NCI-H1048 (cell line): ENCODE measurements at regions not wholly inside any gene's neighbourhood (a gene's known extent, or its start where the extent isn't known, plus 50 kb on each side); places are given as distances from the start of the nearest gene placed in this dataset.

Experiments used
- DNase-seq: peaks from one replicate; lab custom pipeline; 2025; lab: John Stamatoyannopoulos, UW

DNA sequence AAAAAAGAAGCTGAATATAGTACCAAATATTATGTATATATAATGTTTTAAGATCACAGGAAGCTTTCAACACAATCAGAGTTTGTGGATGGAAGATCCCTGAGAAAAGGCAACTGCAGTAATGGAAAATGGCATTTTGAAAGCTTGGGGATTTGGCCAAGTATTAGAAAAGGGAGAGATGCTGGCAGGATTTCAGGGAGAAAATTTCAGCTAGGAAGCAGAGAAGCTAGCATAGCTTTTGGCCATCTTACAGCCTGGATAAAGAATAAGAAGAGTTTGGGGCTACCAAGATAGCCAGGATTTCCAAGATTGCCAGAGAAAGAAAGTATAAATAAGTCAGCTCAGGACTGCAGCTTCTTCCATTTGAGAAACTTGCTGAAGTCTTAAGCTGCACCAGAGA lies 440.8 kb upstream of the LUZP2 start:
- DNase-seq = no peak

DNA sequence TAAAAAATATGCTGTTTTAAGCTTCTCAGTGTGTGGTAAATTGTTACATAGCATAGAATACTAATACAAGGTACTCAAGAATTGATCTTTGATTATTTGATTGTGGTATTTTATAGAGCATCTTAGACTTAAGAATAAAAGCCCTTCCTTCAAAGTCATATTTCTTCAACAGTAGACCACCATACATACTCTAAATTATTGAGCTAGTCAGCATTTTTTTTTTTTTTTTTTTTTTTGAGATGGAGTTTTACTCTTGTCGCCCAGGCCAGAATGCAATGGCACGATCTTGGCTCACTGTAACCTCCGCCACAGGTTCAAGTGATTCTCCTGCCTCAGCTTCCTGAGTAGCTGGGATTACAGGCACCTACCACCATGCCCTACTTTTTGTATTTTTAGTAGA lies 436.7 kb upstream of the LUZP2 start:
- DNase-seq = no peak

DNA sequence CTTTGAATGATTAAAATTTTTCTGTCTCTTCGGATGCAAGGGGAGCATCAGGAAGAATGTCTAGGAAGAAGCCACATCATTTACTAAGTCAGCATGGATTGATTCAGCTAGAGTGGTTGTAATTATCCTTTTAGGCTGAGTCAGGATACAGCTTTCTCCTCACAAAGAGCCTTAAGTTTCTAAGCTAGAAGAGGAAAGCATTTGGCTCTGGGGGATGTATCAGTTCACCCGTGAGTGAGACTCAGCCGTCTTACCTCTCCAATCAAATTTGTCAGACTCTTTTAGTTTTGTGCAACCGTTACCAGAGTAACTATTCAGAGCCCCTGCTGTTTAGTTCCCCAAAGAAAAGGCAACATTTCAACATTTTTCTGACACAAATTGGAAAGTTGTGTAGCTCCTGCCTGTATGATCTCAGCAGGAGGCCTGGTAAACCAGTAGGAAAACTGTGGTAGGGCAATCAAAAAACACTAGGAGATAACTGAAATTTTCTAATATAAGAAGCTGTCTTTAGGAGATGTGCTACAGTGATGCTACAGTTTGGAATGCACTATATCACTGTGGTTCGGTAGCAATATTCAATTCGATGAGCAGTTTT lies 432.4 kb upstream of the LUZP2 start:
- DNase-seq = no peak

DNA sequence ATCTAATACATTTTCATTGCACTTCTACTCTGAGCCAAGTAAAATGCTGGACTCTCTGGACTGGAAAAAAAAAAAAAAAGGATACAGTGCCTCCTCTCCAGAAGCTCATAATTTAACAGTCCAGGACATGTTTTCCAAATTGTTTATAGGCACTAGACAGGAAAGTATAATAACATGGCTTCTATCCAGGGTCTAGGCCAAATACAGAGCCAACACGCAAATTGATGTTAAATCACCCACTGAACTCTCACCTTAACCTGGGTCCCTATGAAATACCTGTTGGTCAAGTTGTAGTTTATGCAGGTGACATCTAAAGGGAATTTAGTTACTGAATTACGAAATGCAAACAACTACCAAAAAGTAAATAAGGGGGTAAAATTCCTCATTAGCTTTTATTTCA lies 428.7 kb upstream of the LUZP2 start:
- DNase-seq = no peak

DNA sequence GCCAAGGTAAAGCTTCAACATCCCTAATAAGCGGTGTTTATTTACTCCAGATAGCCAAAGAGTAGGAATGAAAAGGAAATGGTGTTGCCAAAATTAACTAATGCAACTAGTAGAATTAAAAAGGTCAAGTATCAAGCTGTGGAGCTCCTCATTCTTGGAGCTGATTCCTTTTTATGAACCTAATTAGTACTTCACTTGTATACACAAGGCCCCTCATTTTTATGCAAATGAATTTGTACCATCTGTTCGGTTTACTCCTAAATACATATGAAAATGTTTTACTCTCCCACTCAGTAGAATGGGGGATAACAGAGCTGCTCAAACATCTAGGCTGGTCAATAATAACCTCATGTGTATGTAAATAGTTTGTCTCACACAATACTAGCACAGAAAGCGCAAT lies 426.4 kb upstream of the LUZP2 start:
- DNase-seq = no peak

DNA sequence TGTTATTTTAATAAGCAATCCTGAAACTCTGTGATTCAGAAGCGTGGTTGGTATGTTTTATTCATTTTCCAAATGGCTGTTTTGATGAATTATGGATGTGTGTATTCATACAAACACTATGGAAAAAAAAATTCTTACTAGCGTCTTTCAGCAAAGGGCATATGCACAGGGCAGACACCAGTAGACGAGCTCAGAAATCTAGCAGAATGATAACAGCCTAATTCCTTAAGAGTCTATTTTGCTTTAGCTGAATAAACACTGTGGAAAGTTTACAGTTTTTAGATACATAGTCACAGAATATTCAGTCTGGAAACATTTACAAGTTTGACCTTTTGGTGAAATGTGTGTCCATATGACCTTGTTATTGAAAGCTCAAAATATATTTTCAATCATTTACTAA lies 418.8 kb upstream of the LUZP2 start:
- DNase-seq = no peak

DNA sequence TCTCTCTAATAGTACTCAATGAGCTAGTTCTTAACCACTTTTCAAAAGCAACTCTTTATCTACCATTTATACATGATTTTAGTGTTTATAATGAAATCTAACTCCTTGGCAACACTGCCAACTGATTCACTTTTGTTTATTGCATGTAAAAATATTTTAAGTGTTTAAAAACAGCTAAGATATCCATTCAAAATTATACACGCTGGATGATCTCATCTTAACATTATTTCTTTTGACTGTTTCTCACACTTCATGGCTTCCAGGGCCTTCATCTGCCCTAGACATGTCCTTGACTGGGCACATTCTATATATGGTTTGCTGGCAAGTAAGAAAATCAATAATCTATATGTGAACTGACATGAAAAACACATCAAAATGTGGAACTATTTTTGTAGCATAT lies 414.6 kb upstream of the LUZP2 start:
- no peak for DNase-seq

DNA sequence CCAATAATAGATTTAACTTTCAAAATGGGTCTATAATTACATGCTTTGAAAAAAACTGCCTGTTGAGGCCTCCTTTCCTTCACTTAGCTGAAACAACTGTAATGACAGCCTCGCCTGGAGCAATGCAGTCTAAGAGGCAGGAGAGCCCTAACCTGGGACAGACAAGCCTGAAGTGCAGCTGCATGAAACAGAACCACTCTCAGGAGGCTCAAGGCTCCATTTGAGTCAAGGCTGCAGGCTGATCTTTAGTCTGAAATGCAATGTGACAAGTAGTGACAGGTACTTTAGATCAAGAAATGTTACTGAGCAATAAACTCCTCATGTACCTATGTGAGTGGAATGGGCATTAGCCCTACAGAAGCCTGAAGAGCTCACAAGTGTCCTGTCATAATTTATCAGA lies 414.0 kb upstream of the LUZP2 start:
- no peak for DNase-seq

DNA sequence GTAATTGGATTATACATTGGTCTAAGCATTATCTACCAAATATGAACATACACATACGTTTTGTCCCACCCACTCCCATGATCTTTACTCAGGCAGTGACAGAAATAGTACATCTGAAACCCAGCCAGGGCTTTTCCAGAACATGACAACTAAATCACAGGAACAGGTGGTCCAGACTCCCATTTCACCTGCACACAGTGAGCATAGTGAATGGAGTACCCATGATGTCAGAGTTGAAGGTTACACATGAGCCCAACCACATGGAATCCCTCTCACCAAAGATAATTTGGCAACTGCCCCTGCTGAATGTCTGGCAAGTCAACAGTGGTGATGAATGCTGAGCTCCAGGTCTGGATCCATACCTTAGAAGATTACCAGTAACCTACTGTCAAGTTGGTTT lies 411.9 kb upstream of the LUZP2 start:
- DNase-seq = no peak

DNA sequence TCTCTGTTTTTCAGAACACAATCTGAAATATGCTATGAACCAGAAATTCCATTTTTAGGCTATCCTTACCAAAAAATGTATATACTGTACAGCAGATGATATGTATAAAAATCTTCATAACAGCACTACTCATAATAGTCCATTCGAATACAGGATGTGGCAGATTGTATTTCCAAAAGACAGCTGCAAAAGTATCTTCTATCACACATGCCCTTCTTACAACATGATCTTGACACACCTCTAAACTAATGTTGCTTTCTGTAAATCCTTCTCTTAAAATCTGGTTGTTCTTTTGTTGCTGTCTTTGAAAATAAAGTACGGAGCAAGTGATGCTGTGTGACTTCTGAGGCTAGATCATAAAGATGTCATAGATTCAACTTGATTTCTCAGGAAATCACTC lies 409.9 kb upstream of the LUZP2 start:
- no peak for DNase-seq

DNA sequence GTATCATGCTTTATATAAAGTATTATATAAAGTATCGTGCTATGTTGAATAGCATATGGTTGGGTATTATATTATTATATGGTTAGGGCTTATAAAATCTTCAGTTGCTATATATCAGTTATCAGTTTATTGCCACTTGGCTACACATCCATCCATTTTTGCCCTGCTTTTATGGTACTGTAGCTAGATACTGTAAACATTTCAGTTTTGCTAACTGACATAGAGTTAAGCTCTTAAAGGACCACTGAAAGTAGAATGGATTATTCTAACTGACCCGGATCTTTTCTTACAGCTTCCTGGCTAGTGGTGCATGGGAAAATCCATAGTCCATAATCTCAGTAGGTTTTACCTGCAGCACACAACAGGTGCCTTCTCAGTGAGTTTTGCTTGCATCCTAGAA lies 405.3 kb upstream of the LUZP2 start:
- no peak for DNase-seq

DNA sequence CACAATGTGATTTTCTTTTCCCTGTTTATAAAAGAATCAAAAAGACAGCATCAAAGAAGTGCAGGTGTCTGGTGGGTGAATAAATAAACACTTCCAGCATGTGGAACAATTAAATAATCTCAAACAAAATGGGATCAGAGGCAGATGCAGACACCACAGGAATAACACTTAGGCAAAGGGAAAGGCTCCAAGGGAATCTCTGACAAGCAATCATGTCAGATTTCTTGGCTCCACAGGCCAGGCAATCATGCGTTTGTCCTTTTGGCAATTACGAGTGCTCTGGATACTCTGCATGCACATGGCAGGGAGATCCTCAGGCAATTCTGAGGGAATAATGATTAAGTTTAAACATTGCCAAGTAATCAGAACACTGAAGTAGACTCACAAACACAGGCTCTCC lies 403.5 kb upstream of the LUZP2 start:
- DNase-seq = no peak

DNA sequence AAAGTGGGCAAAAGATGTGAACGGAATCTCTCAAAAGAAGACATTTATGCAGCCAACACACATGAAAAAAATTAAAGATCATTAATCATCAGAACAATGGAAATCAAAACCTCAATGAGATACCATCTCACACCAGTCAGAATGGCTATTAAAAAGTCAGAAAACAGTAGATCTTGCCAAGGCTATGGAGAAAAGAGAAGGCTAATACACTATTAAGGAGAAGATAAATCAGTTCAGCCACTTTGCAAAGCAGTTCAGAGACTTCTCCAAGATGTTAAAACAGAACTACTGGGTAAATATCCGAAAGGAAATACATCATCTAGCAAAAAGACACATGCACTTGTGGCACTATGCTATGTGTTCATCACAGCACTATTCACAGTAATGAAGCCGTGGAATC lies 388.2 kb upstream of the LUZP2 start:
- no peak for DNase-seq

DNA sequence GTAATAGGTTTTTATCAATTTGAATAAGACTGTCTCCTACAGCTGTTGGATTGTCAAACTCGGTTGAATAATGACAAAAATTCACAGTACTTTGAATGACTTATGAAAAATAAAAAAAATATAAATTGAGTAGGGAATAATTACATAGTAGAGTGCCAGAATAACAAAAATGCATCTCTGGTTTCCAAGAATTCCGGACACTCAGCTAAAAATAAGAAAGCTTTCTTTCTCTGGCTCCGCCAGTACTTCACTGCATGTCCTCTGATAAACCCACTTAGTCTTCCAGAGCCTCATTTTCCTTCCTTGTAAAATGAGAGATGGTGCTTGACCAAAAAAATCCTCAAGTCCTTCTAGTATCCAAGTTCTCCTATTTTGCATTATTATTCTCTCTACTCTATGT lies 374.6 kb upstream of the LUZP2 start:
- no peak for DNase-seq

DNA sequence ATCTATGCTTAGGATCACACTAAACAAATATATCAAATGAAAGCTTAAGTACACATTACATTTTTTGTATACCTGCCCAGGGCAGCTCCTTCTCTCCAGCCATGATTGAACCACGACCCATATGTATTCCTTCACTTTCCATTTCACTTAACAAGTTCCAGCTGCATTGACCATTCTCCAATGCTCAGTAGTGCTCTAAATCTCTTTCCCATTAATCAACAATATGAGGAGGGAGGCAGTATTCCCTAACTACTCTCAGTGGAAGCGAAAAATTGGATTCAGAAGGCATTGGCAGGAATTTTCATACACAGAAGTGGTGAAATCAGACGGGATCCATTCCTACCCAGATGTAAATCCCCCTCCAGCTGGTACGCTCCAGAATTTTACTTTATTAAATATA lies 372.0 kb upstream of the LUZP2 start:
- no peak for DNase-seq

DNA sequence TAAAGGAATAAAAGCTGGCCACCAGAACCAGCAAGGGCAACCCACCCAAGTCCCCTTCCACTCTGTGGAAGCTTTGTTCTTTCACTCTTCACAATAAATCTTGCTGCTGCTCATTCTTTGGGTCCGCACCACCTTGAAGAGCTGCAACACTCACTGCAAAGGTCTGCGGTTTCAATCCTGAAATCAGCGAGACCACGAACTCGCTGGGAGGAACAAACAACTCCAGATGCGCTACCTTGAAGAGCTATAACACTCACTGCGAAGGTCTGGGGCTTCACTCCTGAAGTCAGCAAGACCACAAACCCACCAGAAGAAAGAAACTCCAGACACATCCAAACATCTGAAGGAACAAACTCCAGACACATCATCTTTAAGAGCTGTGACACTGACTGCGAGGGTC lies 365.2 kb upstream of the LUZP2 start:
- no peak for DNase-seq

DNA sequence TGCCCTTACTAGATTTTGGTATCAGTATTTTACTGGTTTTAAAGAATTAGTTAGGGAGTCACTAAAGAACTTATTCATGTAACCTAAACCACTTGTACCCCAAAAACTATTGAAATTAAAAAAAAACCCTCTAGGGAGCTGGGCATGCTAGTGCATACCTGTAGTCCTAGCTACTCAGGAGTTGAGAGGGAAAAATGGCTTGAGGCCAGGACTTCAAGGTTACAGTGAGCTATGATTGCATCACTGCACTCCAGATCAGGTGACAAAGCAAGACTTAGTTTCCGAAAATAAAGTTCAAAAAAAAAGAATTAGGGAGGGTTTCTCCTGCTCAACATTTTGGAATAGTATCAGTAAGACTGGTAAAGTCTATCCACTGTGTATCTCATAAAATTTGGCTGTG lies 364.4 kb upstream of the LUZP2 start:
- DNase-seq = no peak

DNA sequence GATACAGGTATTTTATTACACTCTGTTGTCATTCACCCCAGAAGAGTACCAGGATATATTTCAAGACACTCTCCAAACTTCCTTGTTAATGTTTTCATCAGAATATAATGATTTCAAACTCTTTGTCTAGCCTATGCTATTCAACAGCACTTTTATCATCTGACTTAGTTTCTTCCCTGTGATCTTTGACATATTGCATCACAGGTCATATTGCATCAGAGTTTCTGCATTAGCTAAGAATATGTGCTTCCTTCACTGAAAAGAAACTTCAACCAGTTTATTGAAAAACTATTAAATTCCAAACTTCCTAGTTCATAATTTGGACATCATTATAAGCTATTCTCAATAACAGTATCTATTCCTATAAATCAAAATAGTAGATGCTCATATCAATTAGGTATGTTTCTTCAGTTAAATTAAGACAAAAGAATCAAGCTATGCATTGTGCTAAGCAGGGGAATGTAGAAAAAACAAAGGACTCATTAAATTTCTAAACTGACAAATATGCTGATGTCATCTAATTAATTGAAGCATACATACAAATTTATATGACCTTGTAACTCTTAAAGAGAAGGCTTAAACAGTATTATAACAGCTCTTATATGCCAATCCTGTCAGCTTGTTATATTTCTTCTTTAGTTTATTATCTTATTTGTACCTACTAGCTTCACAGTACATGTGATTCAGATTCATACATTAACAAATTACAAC lies 361.8 kb upstream of the LUZP2 start:
- no peak for DNase-seq

DNA sequence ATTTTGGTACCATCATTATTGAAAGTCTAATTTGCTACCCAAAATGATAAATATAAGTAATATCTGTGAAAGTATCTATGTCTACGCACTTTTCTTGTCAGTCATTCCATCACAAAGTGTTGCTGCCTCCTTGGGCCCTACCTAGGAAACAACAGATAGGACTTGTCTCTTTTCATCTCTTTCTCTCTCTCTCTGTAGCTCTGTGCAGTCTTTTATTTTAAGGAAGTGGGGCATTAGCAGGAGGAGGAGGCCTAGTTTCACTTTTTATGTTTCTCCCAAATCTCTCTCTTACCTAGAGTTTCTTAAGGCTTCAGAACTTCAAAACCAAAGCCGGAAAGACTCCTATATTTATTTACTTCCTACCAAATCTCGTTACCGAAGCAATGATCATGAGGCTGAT lies 354.8 kb upstream of the LUZP2 start:
- no peak for DNase-seq

DNA sequence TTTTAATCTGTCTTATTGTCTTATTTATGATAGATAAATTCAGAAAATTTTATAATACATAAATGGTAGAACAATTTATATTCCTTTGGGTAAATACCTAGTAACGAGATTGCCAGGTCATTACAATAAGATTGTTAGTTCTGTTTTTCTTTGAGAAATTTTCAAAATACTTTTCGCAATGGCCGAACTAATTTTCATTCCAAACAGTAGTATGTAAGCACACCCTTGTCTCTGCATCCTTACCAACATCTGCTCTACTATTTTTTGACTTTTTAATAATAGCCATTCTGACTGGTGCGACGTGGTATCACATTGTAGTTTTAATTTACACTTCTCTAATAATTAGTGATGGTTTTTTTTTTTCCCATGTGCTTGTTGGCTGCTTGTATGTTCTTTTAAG lies 351.4 kb upstream of the LUZP2 start:
- no peak for DNase-seq

DNA sequence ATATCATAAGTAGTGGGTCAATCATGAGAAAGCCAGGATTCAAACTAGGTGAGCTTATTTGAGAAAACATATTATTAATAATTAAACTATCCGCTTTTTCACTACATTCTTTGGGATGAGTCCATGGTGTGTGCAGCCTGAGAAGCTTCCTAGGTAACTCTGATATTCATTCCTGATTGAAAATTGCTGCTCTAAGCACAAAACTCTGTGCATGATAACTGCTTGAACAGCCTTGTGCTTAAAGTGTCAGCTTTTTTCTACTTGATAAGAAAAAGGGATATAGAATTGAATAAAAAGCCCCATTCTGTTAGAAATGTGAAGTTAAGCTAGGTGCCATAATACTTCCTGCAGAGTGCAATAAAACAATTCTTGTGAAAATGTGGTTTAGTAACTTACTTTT lies 343.5 kb upstream of the LUZP2 start:
- DNase-seq = no peak

DNA sequence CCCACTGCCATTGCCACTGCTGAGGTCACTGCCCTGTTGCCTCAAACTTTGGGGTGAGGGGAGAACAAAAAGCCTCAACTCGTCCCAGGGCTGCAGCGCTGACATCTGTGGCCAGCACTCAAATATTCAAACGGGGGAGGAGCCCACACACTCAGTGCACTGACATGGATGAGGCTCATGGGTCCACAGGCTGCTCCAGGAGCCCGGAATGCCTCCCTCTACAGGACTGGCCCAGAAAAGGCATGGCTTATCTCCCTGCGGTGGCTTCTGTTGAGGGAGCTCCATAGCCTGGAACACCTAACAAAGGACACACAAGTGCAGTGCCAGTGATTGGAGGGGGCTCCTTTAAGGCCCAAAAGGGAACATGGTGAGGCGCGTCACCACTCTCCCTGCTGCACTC lies 341.1 kb upstream of the LUZP2 start:
- DNase-seq = no peak

DNA sequence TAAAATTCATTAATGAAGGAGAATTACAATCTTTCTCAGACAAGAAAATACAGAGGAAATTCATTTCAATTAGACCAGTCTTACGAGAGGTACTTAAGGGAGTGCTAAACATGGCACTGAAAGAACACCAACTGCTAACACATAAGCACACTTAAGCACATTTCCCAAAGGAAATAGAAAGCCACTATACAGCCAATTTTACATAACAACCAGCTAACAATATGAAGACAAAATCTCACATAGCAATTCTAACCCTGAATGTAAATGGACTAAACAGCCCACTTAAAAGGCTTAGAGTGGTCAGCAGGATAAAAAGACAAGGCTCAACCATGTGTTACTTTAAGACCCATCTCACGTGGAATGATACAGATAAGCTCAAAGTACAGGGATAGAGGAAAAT lies 339.5 kb upstream of the LUZP2 start:
- DNase-seq = no peak

DNA sequence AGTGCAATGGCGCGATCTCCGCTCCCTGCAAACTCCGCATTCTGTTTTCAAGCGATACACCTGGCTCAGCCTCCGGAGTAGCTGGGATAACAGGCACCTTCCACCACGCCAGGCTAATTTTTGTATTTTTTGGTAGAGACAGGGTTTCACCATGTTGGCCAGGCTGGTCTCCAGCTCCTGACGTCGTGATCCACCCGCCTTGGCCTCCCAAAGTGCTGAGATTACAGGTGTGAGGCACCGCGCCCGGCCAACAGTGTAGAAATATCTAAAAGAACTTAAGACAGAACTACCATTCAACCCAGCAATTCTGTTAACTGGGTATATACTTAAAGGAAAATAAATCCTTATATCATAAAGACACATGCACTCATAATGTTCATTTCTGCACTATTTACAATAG lies 335.3 kb upstream of the LUZP2 start:
- no peak for DNase-seq
